ENCODE measurements at regions not wholly inside any gene's neighbourhood (a gene's known extent, or its start where the extent isn't known, plus 50 kb on each side); places are given as distances from the start of the nearest gene placed in this dataset.
"Not testable (repeated sequence)": the region's sequence is repeated elsewhere in the genome, so short reads cannot be mapped to it uniquely, and the experiment has no call there.

- Histone ChIP-seq H3K9me3 (no peaks in the 10 kb centered on the region), H3K4me1 (peaks cover 0 to 7% (median 0%) of the 10 kb centered on the region in 12 donors), H3K36me3 (no peaks in the 10 kb centered on the region), H3K4me3 (no peak overlapping the region), H3K27ac (no peak overlapping the region), H3K27me3 (no peaks in the 10 kb centered on the region)
- WGBS, 4 donors: 92 to 97% (median 94%) methylated on average over 12 to 15 of the region's 15 CpGs
- intact Hi-C loops (cut with DNase I): no loop called here
- ATAC-seq: no peak
- no peak for TF ChIP-seq POLR2A (IDR thresholded peaks at IDR 0.05)
- no peak for TF ChIP-seq CTCF (IDR thresholded peaks at IDR 0.05)
- no peak for DNase-seq
These were observed 476.5 kb upstream of the SALL3 start for GRCh38 chr18:78503129-78503528.

- Histone ChIP-seq H3K4me3 (no peak overlapping the region), H3K36me3 (no peaks in the 10 kb centered on the region), H3K4me1 (peaks cover 0 to 5% (median 0%) of the 10 kb centered on the region in 12 donors), H3K27ac (no peak overlapping the region), H3K9me3 (no peaks in the 10 kb centered on the region), H3K27me3 (no peaks in the 10 kb centered on the region)
- TF ChIP-seq POLR2A (IDR thresholded peaks at IDR 0.05): no peak
- no peak for TF ChIP-seq CTCF (IDR thresholded peaks at IDR 0.05)
- 62 to 82% (median 64%) methylated on average over 30 of the region's 30 CpGs for WGBS, 4 donors
- intact Hi-C loops (cut with DNase I): no loop called here
- no peak for DNase-seq
- no peak for ATAC-seq
These were observed 473.7 kb upstream of the SALL3 start for GRCh38 chr18:78505851-78506461.

GRCh38 chr18:78507217-78507616 lies 472.4 kb upstream of the SALL3 start:
- H3K27me3 ChIP-seq: no peaks in the 10 kb centered on the region
- H3K4me1 ChIP-seq: peaks cover 0 to 5% (median 0%) of the 10 kb centered on the region in 12 donors
- DNase-seq (no peak), ATAC-seq (no peak)
- intact Hi-C loops (cut with DNase I): no loop called here
- TF ChIP-seq CTCF (IDR thresholded peaks at IDR 0.05): no peak
- no peak for TF ChIP-seq POLR2A (IDR thresholded peaks at IDR 0.05)
- WGBS, 4 donors: 76 to 87% (median 83%) methylated on average over 8 to 12 of the region's 12 CpGs
- no peak overlapping the region for H3K27ac ChIP-seq
- no peaks in the 10 kb centered on the region for H3K36me3 ChIP-seq
- H3K4me3 ChIP-seq: no peak overlapping the region
- H3K9me3 ChIP-seq: no peaks in the 10 kb centered on the region

- intact Hi-C loops (cut with DNase I); H3K4me3 ChIP-seq; DNase-seq; H3K9me3 ChIP-seq; ATAC-seq; H3K36me3 ChIP-seq; H3K27me3 ChIP-seq; H3K27ac ChIP-seq; H3K4me1 ChIP-seq: not testable (repeated sequence)
- WGBS, 4 donors: 88 to 93% (median 89%) methylated on average over 18 to 19 of the region's 19 CpGs
These were observed 471.3 kb upstream of the SALL3 start for GRCh38 chr18:78508228-78508824.

GRCh38 chr18:78510091-78510490 lies 469.5 kb upstream of the SALL3 start:
- intact Hi-C loops (cut with DNase I): no loop called here
- Histone ChIP-seq H3K9me3 (no peaks in the 10 kb centered on the region), H3K27me3 (no peaks in the 10 kb centered on the region), H3K27ac (no peak overlapping the region), H3K36me3 (no peaks in the 10 kb centered on the region), H3K4me1 (peaks cover 0 to 5% (median 0%) of the 10 kb centered on the region in 12 donors), H3K4me3 (no peak overlapping the region)
- ATAC-seq: no peak
- no peak for DNase-seq
- 23 to 38% (median 32%) methylated on average over 7 of the region's 7 CpGs for WGBS, 4 donors
- TF ChIP-seq POLR2A (IDR thresholded peaks at IDR 0.05) (no peak), CTCF (IDR thresholded peaks at IDR 0.05) (no peak)

Measured in heart left ventricle (tissue), 16 donors.